B cell (primary cell): ENCODE measurements at regions not wholly inside any gene's neighbourhood (a gene's known extent, or its start where the extent isn't known, plus 50 kb on each side); places are given as distances from the start of the nearest gene placed in this dataset.

Experiments used
- ATAC-seq: fragments of 200-7000 bp; cut with Tn5 transposase; one replicate; pipeline ENCODE4 v1.10.0; 2021; ENCODE audit warnings: low read depth, mild to moderate bottlenecking, moderate number of reproducible peaks, moderate library complexity
- CTCF ChIA-PET: fragments of 350-600 bp; sonication (Branson Sonifier 250); formaldehyde crosslinking; loops from one replicate; lab custom pipeline; 2021; ENCODE audit warnings: antibody characterized with exemption, inconsistent platforms; lab: Charles Lee
- POLR2A ChIA-PET: fragments of 350-600 bp; sonication (Branson Sonifier 250); formaldehyde crosslinking; loops from one replicate; lab custom pipeline; 2021; ENCODE audit warnings: antibody characterized with exemption; lab: Charles Lee
- DNase-seq: peaks from one replicate; pipeline ENCODE4 v3.0.0; 2013
- H2AFZ ChIP-seq: 2 replicates; pipeline ENCODE4 v1.6.1; 2012; ENCODE audit warnings: mild to moderate bottlenecking, low read depth, low read length; ENCODE audit not compliant: insufficient read depth, poor library complexity, severe bottlenecking
- H3K27ac ChIP-seq, 2 donors: 1 replicate in 1 of 2; 2 replicates in 1 of 2; pipeline ENCODE4 v1.5.1; 2012 to 2013; ENCODE audit warnings: low read length in 2 of 2, mild to moderate bottlenecking in 2 of 2, moderate library complexity in 1 of 2
- H3K27me3 ChIP-seq, 4 experiments: fragments of 200-600 bp in 1 of 4; sonication (generic) in 1 of 4; replicated peaks in 1 of 4; 1 replicate in 2 of 4; 2 replicates in 2 of 4; pipeline versions ENCODE4 v1.6.1 to v1.7.0; 2013 to 2016; ENCODE audit warnings: low read length in 3 of 4, mild to moderate bottlenecking in 2 of 4, mixed read lengths in 1 of 4, moderate library complexity in 1 of 4; ENCODE audit not compliant: insufficient read depth in 4 of 4, control insufficient read depth in 3 of 4; ENCODE audit errors: control extremely low read depth in 1 of 4
- H3K36me3 ChIP-seq, 2 experiments: replicated peaks in 1 of 2; 1 replicate in 1 of 2; 2 replicates in 1 of 2; pipeline versions ENCODE4 v1.6.1 to v1.7.1; 2013; ENCODE audit warnings: low read length in 1 of 2; ENCODE audit not compliant: insufficient read depth in 2 of 2, control insufficient read depth in 1 of 2; ENCODE audit errors: control extremely low read depth in 1 of 2, extremely low read depth in 1 of 2
- H3K4me1 ChIP-seq, 2 donors: fragments of 200-600 bp in 1 of 2; sonication (generic) in 1 of 2; 1 replicate in 1 of 2; 2 replicates in 1 of 2; pipeline versions ENCODE4 v1.5.1 to v1.6.1; 2013 to 2017; ENCODE audit warnings: low read length in 2 of 2; ENCODE audit not compliant: control insufficient read depth in 2 of 2, insufficient read depth in 2 of 2
- H3K4me2 ChIP-seq: replicated peaks from 2 replicates; pipeline ENCODE3; 2012; ENCODE audit warnings: mild to moderate bottlenecking, low read depth, low read length; ENCODE audit not compliant: poor library complexity, severe bottlenecking
- H3K4me3 ChIP-seq, 5 experiments: fragments of 200-600 bp in 1 of 5; sonication (generic) in 1 of 5; 1 replicate in 3 of 5; 2 replicates in 2 of 5; pipeline versions ENCODE4 v1.5.1 to v1.7.0; 2011 to 2016; ENCODE audit warnings: low read length in 4 of 5, mild to moderate bottlenecking in 4 of 5, low read depth in 2 of 5, control low read depth in 1 of 5, moderate library complexity in 1 of 5; ENCODE audit not compliant: insufficient read depth in 1 of 5; ENCODE audit errors: control extremely low read depth in 1 of 5, extremely low read depth in 1 of 5
- H3K79me2 ChIP-seq: fragments of 200-600 bp; sonication (generic); one replicate; pipeline ENCODE4 v1.6.0; 2016; ENCODE audit warnings: low read length; ENCODE audit not compliant: control insufficient read depth, insufficient read depth
- H3K9ac ChIP-seq: fragments of 200-600 bp; sonication (generic); 2 replicates; pipeline ENCODE4 v1.6.1; 2017; ENCODE audit warnings: mild to moderate bottlenecking, low read length, moderate library complexity
- H3K9me3 ChIP-seq, 3 donors: one replicate each; pipeline versions ENCODE4 v1.6.1 to v1.7.1; 2013; ENCODE audit warnings: low read length in 2 of 3; ENCODE audit not compliant: control insufficient read depth in 2 of 3, insufficient read depth in 1 of 3; ENCODE audit errors: control extremely low read depth in 1 of 3
- H4K20me1 ChIP-seq: 2 replicates; pipeline ENCODE4 v1.6.0; 2012; ENCODE audit warnings: mild to moderate bottlenecking, low read length; ENCODE audit not compliant: insufficient read depth, control insufficient read depth, poor library complexity, severe bottlenecking
- H3K27ac Mint-ChIP-seq: one replicate; pipeline ENCODE4 v1.8.0; 2021; ENCODE audit warnings: mixed read lengths
- H3K27me3 Mint-ChIP-seq: one replicate; pipeline ENCODE4 v1.8.0; 2021; ENCODE audit warnings: mixed read lengths
- H3K4me1 Mint-ChIP-seq: one replicate; pipeline ENCODE4 v1.8.0; 2021; ENCODE audit warnings: mixed read lengths
- H3K4me3 Mint-ChIP-seq: one replicate; pipeline ENCODE4 v1.8.0; 2021; ENCODE audit warnings: mixed read lengths
- H3K9me3 Mint-ChIP-seq: one replicate; pipeline ENCODE4 v1.8.0; 2022; ENCODE audit warnings: mixed read lengths; ENCODE audit not compliant: insufficient read depth
- CTCF ChIP-seq: fragments of 200-600 bp; IDR thresholded peaks from one replicate; pipeline ENCODE4 v1.8.0; 2022; ENCODE audit warnings: antibody characterized with exemption, mild to moderate bottlenecking
- EZH2 ChIP-seq: IDR thresholded peaks from 2 replicates; pipeline ENCODE4 v1.6.1; 2012; ENCODE audit warnings: borderline replicate concordance, low read depth, mild to moderate bottlenecking, moderate library complexity, low read length; ENCODE audit not compliant: insufficient read depth, poor library complexity, severe bottlenecking
- WGBS: methylation state at CpG from one replicate; pipeline ENCODE4 v1.1.5; 2013; ENCODE audit warnings: missing lambda C conversion rate; ENCODE audit not compliant: insufficient coverage; 5-methylcytosine and 5-hydroxymethylcytosine counted together
- intact Hi-C: fragments of 100-400 bp; cut with micrococcal nuclease; formaldehyde crosslinking; loops from one replicate; pipeline ENCODE4 v1.10.0; 2022

- H3K4me3 Mint-ChIP-seq: peak overlapping the region; percentile 29
- intact Hi-C loops: loop anchor here (2.0 kb wide), 1 partner anchor 1456 kb away; no protein-coding TSS in a partner anchor
- peaks cover 39% of the 10 kb centered on the region for H3K4me1 Mint-ChIP-seq
- Histone ChIP-seq H3K4me3 (peak overlapping the region in 2 of 5 experiments; percentile 9), H3K36me3 (no peaks in the 10 kb centered on the region), H3K4me1 (peaks cover 6 to 18% of the 10 kb centered on the region in 2 donors), H3K9ac (no peak overlapping the region), H3K4me2 (peak overlapping the region; percentile 6), H2AFZ (no peak overlapping the region), H4K20me1 (no peaks in the 10 kb centered on the region), H3K27ac (no peak overlapping the region), H3K9me3 (peaks cover 0 to 4% (median 0%) of the 10 kb centered on the region in 3 donors), H3K79me2 (no peaks in the 10 kb centered on the region), H3K27me3 (peaks cover 0 to 5% (median 0%) of the 10 kb centered on the region in 4 experiments)
- H3K9me3 Mint-ChIP-seq: no peaks in the 10 kb centered on the region
- ChIA-PET CTCF (interaction anchor here (1.7 to 2.1 kb wide), 2 partner anchors 177 to 1456 kb away, joined by 4 to 10 read pairs; no protein-coding TSS in a partner anchor), POLR2A (no interaction called here)
- no peak for TF ChIP-seq CTCF
- TF ChIP-seq EZH2: no peak
- ATAC-seq (peak; percentile 51), DNase-seq (peak; percentile 18)
- 91% methylated on average over 6 of the region's 14 CpGs for WGBS
- no peak overlapping the region for H3K27ac Mint-ChIP-seq
- H3K27me3 Mint-ChIP-seq: peaks cover 3% of the 10 kb centered on the region
Measured at GRCh38 chr5:115068239-115069086, 101.2 kb downstream of the TRIM36 start.

GRCh38 chr5:115064380-115064779 is 105.3 kb downstream of the TRIM36 start:
- Histone ChIP-seq H3K4me3 (no peak overlapping the region), H3K4me1 (peaks cover 0 to 9% of the 10 kb centered on the region in 2 donors), H3K27me3 (no peaks in the 10 kb centered on the region), H3K36me3 (no peaks in the 10 kb centered on the region), H3K9ac (no peak overlapping the region), H3K4me2 (no peak overlapping the region), H3K79me2 (no peaks in the 10 kb centered on the region), H2AFZ (no peak overlapping the region), H3K9me3 (peaks cover 0 to 4% (median 0%) of the 10 kb centered on the region in 3 donors), H3K27ac (no peak overlapping the region), H4K20me1 (no peaks in the 10 kb centered on the region)
- CTCF ChIA-PET: no interaction called here
- Mint-ChIP-seq H3K27me3 (no peaks in the 10 kb centered on the region), H3K27ac (no peak overlapping the region), H3K4me3 (no peak overlapping the region), H3K4me1 (peaks cover 15% of the 10 kb centered on the region), H3K9me3 (no peaks in the 10 kb centered on the region)
- ATAC-seq (no peak), DNase-seq (no peak)
- POLR2A ChIA-PET: no interaction called here
- TF ChIP-seq CTCF (no peak), EZH2 (no peak)
- 89% methylated on average over 2 of the region's 2 CpGs for WGBS
- intact Hi-C loops: no loop called here
